ENCODE measurements at regions not wholly inside any gene's neighbourhood (a gene's known extent, or its start where the extent isn't known, plus 50 kb on each side); places are given as distances from the start of the nearest gene placed in this dataset.

- no peaks in the 10 kb centered on the region for H4K20me1 ChIP-seq (ENCODE audit: control insufficient read depth, insufficient read depth, insufficient read length)
- H3K4me2 ChIP-seq (ENCODE audit: insufficient read depth, insufficient read length, low read length): no peak overlapping the region
- no peak overlapping the region for H4K5ac ChIP-seq (ENCODE audit: insufficient read length, low read depth, low read length)
- H3K4ac ChIP-seq (ENCODE audit: low read depth, low read length): no peak overlapping the region
- no peak overlapping the region for H3K56ac ChIP-seq (ENCODE audit: insufficient read length, low read depth, low read length)
- no peak overlapping the region for H3K23ac ChIP-seq (ENCODE audit: insufficient read length, low read depth, low read length)
- no peaks in the 10 kb centered on the region for H3K79me2 ChIP-seq (ENCODE audit: insufficient read depth, low read length)
- H3K14ac ChIP-seq (ENCODE audit: insufficient read depth, low read length): no peak overlapping the region
- H2AFZ ChIP-seq (ENCODE audit: low read length): no peak overlapping the region
- Mint-ChIP-seq H3K9me3 (peaks cover 0 to 9% of the 10 kb centered on the region in 2 experiments; a peak in 4 of 5 replicates), H3K36me3 (ENCODE audit: insufficient read depth in 1 of 3, low read depth in 3 of 3) (peaks cover 0 to 11% (median 0%) of the 10 kb centered on the region in 3 experiments; a peak in 4 of 7 replicates), H3K27me3 (ENCODE audit: low read depth) (peaks cover 15% of the 10 kb centered on the region), H3K4me3 (no peak overlapping the region), H3K27ac (0 out of 7 replicates have a peak overlapping the region, but pooled peaks of 1 of the 3 experiments have one; percentile 7), H3K4me1 (peaks cover 43 to 45% of the 10 kb centered on the region in 2 experiments)
- no peak overlapping the region for H2BK5ac ChIP-seq (ENCODE audit: insufficient read length, low read length)
- no peak overlapping the region for H2AK5ac ChIP-seq (ENCODE audit: insufficient read length, low read length)
- H3K9me3 ChIP-seq (ENCODE audit: control insufficient read depth, low read depth, low read length): no peaks in the 10 kb centered on the region
- H2BK120ac ChIP-seq (ENCODE audit: low read depth, low read length, poor library complexity, severe bottlenecking): no peak overlapping the region
- H3K27me3 ChIP-seq (ENCODE audit: insufficient read depth, low read length): no peaks in the 10 kb centered on the region
- H2BK15ac ChIP-seq (ENCODE audit: low read depth, low read length): no peak overlapping the region
- H4K8ac ChIP-seq (replicated peaks; ENCODE audit: insufficient read length, low read depth, low read length): no peak overlapping the region
- no peaks in the 10 kb centered on the region for H3K23me2 ChIP-seq (ENCODE audit: insufficient read length, low read depth, low read length, poor library complexity, severe bottlenecking)
- no peak for TF ChIP-seq CTCF (conservative IDR thresholded peaks at IDR 0.05)
- no peak overlapping the region for H3K18ac ChIP-seq (ENCODE audit: insufficient read length, low read depth, low read length)
- H3T11ph ChIP-seq (ENCODE audit: low read length): no peak overlapping the region
- peaks cover 3% of the 10 kb centered on the region; the same call in 1 of the 2 replicates for H3K4me1 ChIP-seq (ENCODE audit: insufficient read depth, low read length)
- no CpG with 5 or more reads among the region's 3 CpGs for WGBS (ENCODE audit: extremely low coverage, insufficient read length, low lambda C conversion rate)
- no peak for DNase-seq
- H4K91ac ChIP-seq (ENCODE audit: insufficient read length, low read depth, low read length): no peak overlapping the region
- H3K79me1 ChIP-seq (ENCODE audit: insufficient read depth, low read depth, low read length, poor library complexity, severe bottlenecking): no peaks in the 10 kb centered on the region
- no peak overlapping the region for H2BK20ac ChIP-seq (ENCODE audit: low read depth, low read length, poor library complexity, severe bottlenecking)
- no peak overlapping the region for H2BK12ac ChIP-seq (ENCODE audit: insufficient read length, low read depth, low read length)
- H3K27ac ChIP-seq (ENCODE audit: insufficient read length, low read depth, low read length): no peak overlapping the region
- H3K9ac ChIP-seq (ENCODE audit: extremely low read depth, insufficient read length, low read length): no peak overlapping the region
Observed at GRCh38 chr18:52190195-52190594, 149.8 kb upstream of the DCC start.
